ENCODE measurements at regions not wholly inside any gene's neighbourhood (a gene's known extent, or its start where the extent isn't known, plus 50 kb on each side); places are given as distances from the start of the nearest gene placed in this dataset.

- TF ChIP-seq NR2C1 (IDR thresholded peaks at IDR 0.05), result no peak
- TF ChIP-seq NR2C1 (tag; IDR thresholded peaks at IDR 0.05), result no peak
- TF ChIP-seq GTF2E2 (tag; IDR thresholded peaks at IDR 0.05), result no peak
- no peak for TF ChIP-seq CEBPZ (IDR thresholded peaks at IDR 0.05; ENCODE audit: borderline replicate concordance, low read depth, low read length)
- TF ChIP-seq RAD21 (CRISPR knock-in tag; conservative IDR thresholded peaks at IDR 0.05 in 1 of 2, IDR thresholded peaks at IDR 0.05 in 1 of 2), result no peak
- no peak for TF ChIP-seq ZNF639 (CRISPR knock-in tag; conservative IDR thresholded peaks at IDR 0.05 in 1 of 2, IDR thresholded peaks at IDR 0.05 in 1 of 2)
- no peak for TF ChIP-seq ILF3 (IDR thresholded peaks at IDR 0.05; ENCODE audit: borderline replicate concordance)
Observed at GRCh38 chr15:60183366-60183765, 179.3 kb downstream of the FOXB1 start.

All from K562 (cell line).